Keratinocyte (primary cell): ENCODE measurements at regions not wholly inside any gene's neighbourhood (a gene's known extent, or its start where the extent isn't known, plus 50 kb on each side); places are given as distances from the start of the nearest gene placed in this dataset.

Experiments
- DNase-seq: peaks from one replicate; pipeline ENCODE4 v3.0.0-alpha.2; 2011; ENCODE audit warnings: low read depth, missing footprints, low spot score
- FAIRE-seq: peaks from 2 replicates; lab custom pipeline; 2011; peaks lifted over from hg19 to GRCh38; lab: Jason Lieb, UNC
- H2AFZ ChIP-seq: 2 replicates; pipeline ENCODE4 v1.6.0; 2012; ENCODE audit warnings: low read length, control low read depth, inconsistent platforms; ENCODE audit not compliant: control insufficient read depth
- H3K27ac ChIP-seq: 2 replicates; pipeline ENCODE4 v1.5.1; 2011; ENCODE audit warnings: low read length; ENCODE audit not compliant: control insufficient read depth, insufficient read depth
- H3K27me3 ChIP-seq: 3 replicates; pipeline ENCODE4 v1.6.0; 2011; ENCODE audit warnings: low read length; ENCODE audit not compliant: control insufficient read depth, insufficient read depth; ENCODE audit errors: extremely low read depth
- H3K36me3 ChIP-seq, 2 experiments: 2 replicates in 1 of 2; 3 replicates in 1 of 2; pipeline ENCODE4 v1.5.1; 2011; ENCODE audit warnings: low read length in 2 of 2, mild to moderate bottlenecking in 1 of 2; ENCODE audit not compliant: control insufficient read depth in 2 of 2, insufficient read depth in 2 of 2; ENCODE audit errors: extremely low read depth in 1 of 2
- H3K4me1 ChIP-seq: 3 replicates; pipeline ENCODE4 v1.5.1; 2011; ENCODE audit warnings: low read length; ENCODE audit not compliant: control insufficient read depth, insufficient read depth; ENCODE audit errors: extremely low read depth
- H3K4me2 ChIP-seq: 3 replicates; pipeline ENCODE4 v1.6.0; 2011; ENCODE audit warnings: low read depth, low read length; ENCODE audit not compliant: control insufficient read depth, insufficient read depth; ENCODE audit errors: extremely low read depth
- H3K4me3 ChIP-seq, 3 experiments: fragments of 200-600 bp in 1 of 3; sonication (generic) in 1 of 3; 2 replicates in 2 of 3; 3 replicates in 1 of 3; pipeline ENCODE4 v1.5.1; 2011 to 2016; ENCODE audit warnings: low read length in 3 of 3, mild to moderate bottlenecking in 3 of 3, control low read depth in 2 of 3, inconsistent platforms in 1 of 3, low read depth in 1 of 3, mixed read lengths in 1 of 3, mixed run types in 1 of 3, moderate library complexity in 1 of 3; ENCODE audit not compliant: control insufficient read depth in 2 of 3, insufficient read depth in 2 of 3; ENCODE audit errors: extremely low read depth in 1 of 3
- H3K79me2 ChIP-seq: 2 replicates; pipeline ENCODE4 v1.6.0; 2012; ENCODE audit warnings: low read length; ENCODE audit not compliant: control insufficient read depth, insufficient read depth
- H3K9ac ChIP-seq: 3 replicates; pipeline ENCODE4 v1.6.0; 2011; ENCODE audit warnings: low read length; ENCODE audit not compliant: control insufficient read depth, insufficient read depth; ENCODE audit errors: extremely low read depth
- H3K9me1 ChIP-seq: 3 replicates; pipeline ENCODE4 v1.6.0; 2011; ENCODE audit warnings: low read length; ENCODE audit not compliant: control insufficient read depth, insufficient read depth; ENCODE audit errors: extremely low read depth
- H3K9me3 ChIP-seq: 2 replicates; pipeline ENCODE4 v1.5.1; 2012; ENCODE audit warnings: low read depth, low read length; ENCODE audit not compliant: control insufficient read depth
- H4K20me1 ChIP-seq: 3 replicates; pipeline ENCODE4 v1.6.0; 2011; ENCODE audit warnings: low read length; ENCODE audit not compliant: control insufficient read depth, insufficient read depth; ENCODE audit errors: extremely low read depth
- EZH2 ChIP-seq: IDR thresholded peaks from one replicate; pipeline ENCODE4 v1.6.1; 2012; ENCODE audit warnings: inconsistent platforms, mild to moderate bottlenecking, low read length, moderate library complexity
- dilution Hi-C: fragments of 300-500 bp; cut with MboI; formaldehyde crosslinking; loops from one replicate; pipeline ENCODE4 v1.7.0; 2020; ENCODE audit warnings: low sequenced_read_pairs; ENCODE audit not compliant: extremely low pct_ligation_motif_present
- TF ChIP-seq, protein P1 (sequence below), 3 experiments: IDR thresholded peaks in 1 of 3; conservative IDR thresholded peaks in 1 of 3; optimal IDR thresholded peaks in 1 of 3; 2 replicates in 2 of 3; 3 replicates in 1 of 3; pipeline versions ENCODE3 to v1.5.1; 2011; ENCODE audit warnings: low read length in 3 of 3, mild to moderate bottlenecking in 3 of 3, moderate library complexity in 2 of 3, control low read depth in 1 of 3, inconsistent platforms in 1 of 3; ENCODE audit not compliant: insufficient read depth in 2 of 3; ENCODE audit errors: extremely low read depth in 1 of 3

DNA sequence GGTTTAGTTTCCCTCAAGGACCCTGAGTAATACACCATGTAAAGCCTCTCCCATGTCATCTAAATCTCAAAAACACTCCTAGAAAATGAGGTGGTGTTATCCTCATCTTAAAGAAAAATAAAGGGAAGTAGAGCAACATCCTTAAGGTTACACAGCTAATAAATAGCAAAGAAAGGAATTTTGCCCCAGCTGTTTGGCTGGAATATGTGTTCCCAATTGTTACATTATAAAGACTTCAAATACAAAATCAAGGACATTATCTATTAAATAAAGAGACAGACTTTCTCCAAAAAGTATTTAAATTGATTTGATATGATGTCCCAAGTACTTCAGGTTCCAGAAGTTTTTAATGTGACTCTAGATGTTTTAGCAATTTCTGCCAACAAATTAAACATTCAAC is 57.9 kb upstream of the IL15 start:
- H4K20me1 ChIP-seq = no peaks in the 10 kb centered on the region
- no peak overlapping the region for H3K4me3 ChIP-seq
- no peak overlapping the region for H2AFZ ChIP-seq
- H3K4me1 ChIP-seq = no peaks in the 10 kb centered on the region
- dilution Hi-C loops = no loop called here
- TF ChIP-seq, protein P1, sequence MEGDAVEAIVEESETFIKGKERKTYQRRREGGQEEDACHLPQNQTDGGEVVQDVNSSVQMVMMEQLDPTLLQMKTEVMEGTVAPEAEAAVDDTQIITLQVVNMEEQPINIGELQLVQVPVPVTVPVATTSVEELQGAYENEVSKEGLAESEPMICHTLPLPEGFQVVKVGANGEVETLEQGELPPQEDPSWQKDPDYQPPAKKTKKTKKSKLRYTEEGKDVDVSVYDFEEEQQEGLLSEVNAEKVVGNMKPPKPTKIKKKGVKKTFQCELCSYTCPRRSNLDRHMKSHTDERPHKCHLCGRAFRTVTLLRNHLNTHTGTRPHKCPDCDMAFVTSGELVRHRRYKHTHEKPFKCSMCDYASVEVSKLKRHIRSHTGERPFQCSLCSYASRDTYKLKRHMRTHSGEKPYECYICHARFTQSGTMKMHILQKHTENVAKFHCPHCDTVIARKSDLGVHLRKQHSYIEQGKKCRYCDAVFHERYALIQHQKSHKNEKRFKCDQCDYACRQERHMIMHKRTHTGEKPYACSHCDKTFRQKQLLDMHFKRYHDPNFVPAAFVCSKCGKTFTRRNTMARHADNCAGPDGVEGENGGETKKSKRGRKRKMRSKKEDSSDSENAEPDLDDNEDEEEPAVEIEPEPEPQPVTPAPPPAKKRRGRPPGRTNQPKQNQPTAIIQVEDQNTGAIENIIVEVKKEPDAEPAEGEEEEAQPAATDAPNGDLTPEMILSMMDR (optimal IDR thresholded peaks at IDR 0.05 in 1 of 3, IDR thresholded peaks at IDR 0.05 in 1 of 3, conservative IDR thresholded peaks at IDR 0.05 in 1 of 3; ENCODE audit: extremely low read depth in 1 of 3, insufficient read depth in 2 of 3, low read length in 3 of 3) = no peak
- TF ChIP-seq EZH2 = no peak
- no peak overlapping the region for H3K9ac ChIP-seq
- FAIRE-seq = no peak
- H3K27ac ChIP-seq = no peak overlapping the region
- H3K79me2 ChIP-seq = no peaks in the 10 kb centered on the region
- H3K9me1 ChIP-seq = no peaks in the 10 kb centered on the region
- no peaks in the 10 kb centered on the region for H3K27me3 ChIP-seq
- no peak overlapping the region for H3K4me2 ChIP-seq
- no peaks in the 10 kb centered on the region for H3K9me3 ChIP-seq
- no peak for DNase-seq
- no peaks in the 10 kb centered on the region for H3K36me3 ChIP-seq

DNA sequence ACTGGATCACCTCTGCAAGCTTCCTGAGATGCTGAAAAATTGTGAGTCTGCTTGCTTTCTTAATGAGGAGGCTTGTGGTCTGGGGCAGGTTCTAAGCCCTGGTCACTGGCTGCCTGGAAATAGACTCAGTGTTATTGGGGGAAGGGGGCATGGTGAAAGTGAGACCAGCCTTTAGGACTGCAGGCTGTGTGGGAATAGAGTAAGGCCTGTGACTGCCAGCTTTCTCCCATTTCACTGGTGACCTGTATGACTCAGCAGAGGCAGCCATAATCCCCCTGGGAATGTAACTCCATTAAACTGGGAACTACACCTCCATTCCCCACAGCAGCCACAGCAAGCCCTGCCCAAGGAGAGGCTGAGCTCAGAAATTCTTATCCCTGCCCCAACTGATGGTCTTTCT is 55.9 kb upstream of the IL15 start:
- Histone ChIP-seq H3K4me2 (no peak overlapping the region), H3K36me3 (no peaks in the 10 kb centered on the region), H3K4me1 (no peaks in the 10 kb centered on the region), H4K20me1 (no peaks in the 10 kb centered on the region), H3K9ac (no peak overlapping the region), H3K4me3 (no peak overlapping the region), H3K9me3 (no peaks in the 10 kb centered on the region), H3K9me1 (no peaks in the 10 kb centered on the region), H3K27ac (no peak overlapping the region), H3K79me2 (no peaks in the 10 kb centered on the region), H2AFZ (no peak overlapping the region), H3K27me3 (no peaks in the 10 kb centered on the region)
- FAIRE-seq (no peak), DNase-seq (no peak)
- dilution Hi-C loops = no loop called here
- TF ChIP-seq EZH2 = no peak
- TF ChIP-seq, protein P1 (optimal IDR thresholded peaks at IDR 0.05 in 1 of 3, IDR thresholded peaks at IDR 0.05 in 1 of 3, conservative IDR thresholded peaks at IDR 0.05 in 1 of 3; ENCODE audit: extremely low read depth in 1 of 3, insufficient read depth in 2 of 3, low read length in 3 of 3) = no peak
